SH-SY5Y (cell line): ENCODE measurements at regions not wholly inside any gene's neighbourhood (a gene's known extent, or its start where the extent isn't known, plus 50 kb on each side); places are given as distances from the start of the nearest gene placed in this dataset.

ENCODE experiments used
- GATA2 ChIP-seq: IDR thresholded peaks from 2 replicates; pipeline ENCODE4 v1.6.1; 2011; ENCODE audit warnings: mild to moderate bottlenecking, low read depth, low read length
- GATA3 ChIP-seq: IDR thresholded peaks from 2 replicates; pipeline ENCODE4 v1.6.1; 2011; ENCODE audit warnings: low read depth, mild to moderate bottlenecking, low read length, moderate library complexity

GRCh38 chr16:85363881-85364280, 249.2 kb upstream of the GSE1 start:
- TF ChIP-seq GATA3 (no peak), GATA2 (no peak)
